Iris pigment epithelial cell (primary cell): ENCODE measurements at regions not wholly inside any gene's neighbourhood (a gene's known extent, or its start where the extent isn't known, plus 50 kb on each side); places are given as distances from the start of the nearest gene placed in this dataset.
A peak's percentile ranks its signal among the peaks of the same experiment; 100 is the strongest.
"Not testable (repeated sequence)": the region's sequence is repeated elsewhere in the genome, so short reads cannot be mapped to it uniquely, and the experiment has no call there.

Source experiments
- DNase-seq: peaks from one replicate; pipeline ENCODE4 v3.0.0-alpha.2; 2011; ENCODE audit warnings: low read depth

- peak; percentile 76 for DNase-seq
Observed at GRCh38 chr5:56763711-56764466, 51.5 kb upstream of the MAP3K1 start.

DNA sequence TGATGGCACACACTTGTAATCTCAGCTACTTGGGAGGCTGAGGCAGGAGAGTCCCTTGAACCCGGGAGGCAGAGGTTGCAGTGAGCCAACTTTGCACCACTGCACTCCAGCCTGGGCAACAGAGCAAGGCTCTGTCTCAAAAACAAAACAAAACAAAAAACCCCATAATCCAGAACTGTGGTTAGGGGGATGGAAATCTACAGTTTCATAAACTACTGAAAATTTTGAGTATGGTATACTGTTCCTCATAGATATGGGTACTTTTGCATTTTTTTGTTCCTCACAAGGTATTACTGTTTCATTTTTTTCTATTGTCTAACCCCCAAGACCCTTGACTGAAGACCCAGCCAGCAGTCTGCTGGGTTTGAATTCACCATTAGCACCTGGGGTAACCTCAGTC, 52.2 kb upstream of the MAP3K1 start:
- DNase-seq = no peak

- no peak for DNase-seq
Observed at GRCh38 chr5:56761151-56761885, 54.0 kb upstream of the MAP3K1 start.

GRCh38 chr5:56760723-56761122, 54.6 kb upstream of the MAP3K1 start:
- no peak for DNase-seq

- DNase-seq = no peak
Observed at GRCh38 chr5:56759521-56760216, 55.7 kb upstream of the MAP3K1 start.

DNA sequence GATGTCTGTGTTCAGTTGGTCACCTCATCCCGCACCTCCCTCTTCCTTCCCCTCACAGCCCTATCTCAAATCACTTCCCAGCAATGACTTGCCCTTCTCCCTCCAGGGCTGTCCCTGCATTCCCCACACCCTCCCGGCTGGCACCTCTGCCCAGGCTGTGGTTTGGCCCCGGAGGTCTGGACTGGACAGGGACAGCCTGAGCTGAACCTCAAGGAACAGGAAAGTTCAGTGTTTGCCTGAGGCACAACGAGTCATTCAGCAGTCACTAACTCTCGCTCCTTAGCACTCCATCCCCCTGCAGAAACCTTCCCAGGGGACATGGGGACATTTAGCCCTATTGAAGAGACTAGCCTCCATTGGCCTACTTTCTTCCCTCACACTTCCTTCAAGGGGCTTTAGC, 58.3 kb upstream of the MAP3K1 start:
- peak; percentile 4 for DNase-seq

- no peak for DNase-seq
Observed at GRCh38 chr5:56755036-56755555, 60.3 kb upstream of the MAP3K1 start.

DNA sequence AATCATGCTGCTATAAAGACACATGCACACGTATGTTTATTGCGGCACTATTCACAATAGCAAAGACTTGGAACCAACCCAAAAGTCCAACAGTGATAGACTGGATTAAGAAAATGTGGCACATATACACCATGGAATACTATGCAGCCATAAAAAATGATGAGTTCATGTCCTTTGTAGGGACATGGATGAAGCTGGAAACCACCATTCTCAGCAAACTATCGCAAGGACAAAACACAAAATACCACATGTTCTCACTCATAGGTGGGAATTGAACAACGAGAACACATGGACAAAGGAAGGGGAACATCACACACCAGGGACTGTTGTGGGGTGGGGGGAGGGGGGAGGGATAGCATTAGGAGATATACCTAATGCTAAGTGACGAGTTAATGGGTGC, 61.8 kb upstream of the MAP3K1 start:
- DNase-seq = not testable (repeated sequence)

- no peak for DNase-seq
Observed at GRCh38 chr5:56751572-56752313, 63.6 kb upstream of the MAP3K1 start.

DNA sequence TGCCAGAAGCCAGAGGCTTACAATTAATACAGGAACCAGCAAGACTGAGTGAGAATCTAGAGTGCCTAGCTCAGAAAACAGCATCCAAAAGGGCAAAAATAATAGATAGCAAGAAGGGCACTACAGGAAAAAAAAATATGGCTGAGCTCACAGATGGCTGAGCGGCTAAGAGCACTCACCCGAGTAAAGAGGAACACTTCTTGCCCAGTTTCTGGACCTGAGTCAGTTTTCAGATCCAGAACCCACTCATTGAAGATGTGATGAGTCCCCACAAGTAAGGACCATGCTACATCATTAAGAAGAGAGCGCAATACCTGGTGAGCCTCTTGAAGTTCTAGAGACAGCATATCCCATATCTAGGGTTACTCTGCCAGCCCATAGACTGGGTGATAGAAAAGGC, 65.5 kb upstream of the MAP3K1 start:
- no peak for DNase-seq

DNA sequence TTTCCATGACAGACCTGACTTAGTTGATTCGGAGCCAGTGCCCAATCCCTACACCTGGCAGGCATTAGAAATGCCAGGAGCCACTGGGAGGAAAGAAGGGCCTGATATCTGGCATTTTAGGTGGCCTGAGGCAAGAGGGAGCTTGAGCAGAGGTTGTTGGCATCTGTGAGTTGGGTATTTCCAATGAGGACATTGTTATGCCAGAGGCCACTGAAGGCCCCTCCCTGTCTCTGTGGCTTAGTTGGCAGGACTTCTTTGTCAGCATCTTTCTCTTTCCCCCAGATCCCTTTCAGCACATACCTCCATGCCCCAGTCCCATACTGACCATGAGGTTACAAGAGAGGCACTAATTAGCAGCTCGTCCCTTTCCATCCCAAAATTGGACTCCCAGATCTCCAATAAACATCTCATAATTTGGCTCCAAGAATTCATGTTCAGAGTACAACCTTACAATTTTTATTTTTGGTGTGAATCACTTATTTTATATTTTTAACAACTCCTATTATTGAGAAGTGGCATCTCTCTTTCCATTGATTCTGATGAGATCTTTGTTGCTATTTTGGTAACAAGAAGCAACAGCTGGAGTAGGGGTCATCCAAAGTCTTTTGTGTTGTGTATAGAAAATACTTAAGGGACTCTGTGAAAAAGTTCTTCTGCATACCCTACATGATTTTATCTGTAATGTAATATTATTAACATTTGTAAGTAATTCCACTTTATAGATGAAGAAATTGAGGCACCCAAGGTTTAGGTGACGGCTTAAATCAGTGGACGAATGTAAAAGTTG, 68.6 kb upstream of the MAP3K1 start:
- no peak for DNase-seq

DNA sequence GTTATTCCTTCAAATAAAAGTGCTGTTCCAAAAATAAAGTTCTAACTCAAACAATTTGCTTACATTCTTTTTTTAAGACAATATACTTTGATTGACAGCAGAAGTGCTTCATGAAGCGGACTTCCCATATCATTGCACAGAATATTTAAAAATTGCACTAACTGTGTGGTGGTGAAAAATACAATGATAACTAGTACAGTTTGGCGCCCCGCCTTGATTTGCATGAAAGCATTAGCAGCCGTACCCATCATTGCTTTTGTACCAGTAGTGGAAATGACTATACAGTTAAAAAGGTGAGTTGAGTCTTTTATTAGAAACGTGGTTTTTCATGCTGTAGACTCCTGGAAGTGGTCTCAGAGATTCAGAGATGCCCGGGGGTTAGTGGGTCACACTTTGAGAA, 69.5 kb upstream of the MAP3K1 start:
- DNase-seq = no peak

GRCh38 chr5:56740868-56741267, 74.5 kb upstream of the MAP3K1 start:
- no peak for DNase-seq

DNA sequence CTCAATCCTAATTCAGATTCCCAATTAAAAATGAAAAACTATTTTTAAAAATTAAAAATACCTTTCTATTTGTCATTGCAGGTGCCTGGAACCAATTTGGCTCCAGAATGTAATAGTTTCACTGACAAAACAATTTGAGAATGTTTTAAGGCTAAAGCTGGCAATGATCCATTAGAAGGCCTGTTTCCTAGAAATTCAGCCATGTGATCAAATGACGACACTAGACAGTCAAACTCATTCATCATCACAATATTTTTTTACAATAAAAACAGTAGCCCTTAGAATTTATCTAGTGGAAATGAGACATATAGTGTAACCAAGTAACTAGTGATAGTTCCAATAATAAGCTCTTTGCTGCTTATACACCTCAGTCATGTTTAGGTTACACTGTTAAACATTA, 75.4 kb upstream of the MAP3K1 start:
- peak; percentile 5 for DNase-seq

DNA sequence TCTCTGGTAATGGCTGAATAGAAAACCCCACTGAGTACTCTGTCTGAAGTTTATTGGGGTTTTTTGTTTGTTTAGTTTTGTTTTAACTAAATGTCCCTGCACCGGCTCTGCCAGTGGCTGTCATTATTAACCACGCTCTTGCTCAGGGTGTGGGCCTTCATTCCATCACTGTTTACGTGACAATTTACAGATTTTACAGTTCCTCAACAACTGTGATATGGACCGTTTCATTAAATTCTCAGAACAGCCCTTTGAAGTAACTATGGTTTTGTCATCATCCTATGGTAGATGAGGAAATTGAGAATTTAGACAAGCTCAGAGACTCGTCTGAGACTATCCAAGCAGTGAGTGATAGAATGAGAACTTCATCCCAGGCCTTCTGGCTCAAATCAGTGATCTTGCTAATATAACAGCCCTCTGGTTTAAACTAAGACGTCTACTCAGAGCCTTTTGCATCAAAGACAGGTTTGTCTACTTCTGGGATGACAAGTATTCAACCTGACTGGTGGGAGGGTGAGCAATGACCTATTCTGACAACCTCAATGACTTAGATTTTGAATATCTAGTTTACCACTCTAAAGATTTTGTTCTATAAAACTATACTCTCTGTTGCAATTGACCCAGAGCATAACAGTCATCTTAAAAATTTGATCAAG, 77.3 kb upstream of the MAP3K1 start:
- DNase-seq = no peak

DNA sequence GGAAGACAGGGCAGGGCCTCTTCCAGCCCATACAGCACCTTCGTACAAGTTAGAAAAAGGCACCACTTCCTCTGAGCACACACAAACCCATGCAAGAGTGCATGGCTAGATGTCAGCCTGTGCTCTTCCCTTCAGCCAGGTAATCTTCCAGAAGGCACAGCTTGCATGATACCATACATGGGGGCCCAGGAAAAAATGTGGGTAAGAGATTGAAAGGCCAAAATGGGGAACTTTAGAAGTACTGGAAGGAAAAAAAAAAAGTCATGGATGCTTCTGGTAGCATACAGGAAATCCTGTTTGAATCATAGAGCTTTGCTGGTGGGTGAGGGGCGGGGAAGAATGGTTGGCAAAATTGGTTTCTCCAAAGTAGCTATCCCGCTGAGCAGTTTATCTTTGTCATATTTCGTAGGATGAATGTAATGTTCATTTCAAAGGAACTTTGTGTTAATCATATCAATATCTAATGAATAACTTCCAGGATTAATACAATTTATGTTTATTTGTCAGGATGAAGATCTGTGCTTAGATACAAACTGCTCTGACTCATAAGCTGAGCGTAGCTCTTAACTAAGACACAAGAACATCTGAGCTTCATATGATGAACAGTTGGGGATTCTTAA, 78.2 kb upstream of the MAP3K1 start:
- peak; percentile 87 for DNase-seq

- DNase-seq = no peak
Observed at GRCh38 chr5:56735849-56736641, 79.3 kb upstream of the MAP3K1 start.

- DNase-seq = no peak
Observed at GRCh38 chr5:56734091-56734694, 81.2 kb upstream of the MAP3K1 start.

DNA sequence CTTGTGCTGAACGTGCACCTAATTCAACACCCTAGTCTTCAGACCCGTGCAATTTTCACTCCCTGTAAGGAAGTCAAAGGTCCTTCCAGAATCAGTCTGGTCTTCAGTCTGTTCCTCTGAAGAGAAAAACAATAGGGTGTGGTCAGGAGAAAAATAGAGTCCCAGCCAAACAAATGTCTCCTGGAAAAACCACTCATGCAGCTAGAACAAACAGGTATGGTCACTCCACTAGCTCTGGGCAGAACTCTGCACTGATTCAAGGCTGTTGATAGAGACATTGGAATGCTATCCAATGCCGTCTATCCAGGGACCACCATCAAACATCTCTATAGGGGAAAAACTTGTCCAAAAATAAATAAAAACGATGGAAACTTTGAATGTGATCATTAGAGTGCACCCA, 81.8 kb upstream of the MAP3K1 start:
- DNase-seq = no peak
